Breast epithelium (tissue), 3 donors: ENCODE measurements at regions not wholly inside any gene's neighbourhood (a gene's known extent, or its start where the extent isn't known, plus 50 kb on each side); places are given as distances from the start of the nearest gene placed in this dataset.

Source experiments
- POLR2A ChIP-seq: fragments of 450-650 bp; IDR thresholded peaks from one replicate; pipeline ENCODE4 v1.6.1; 2016; ENCODE audit warnings: antibody characterized with exemption, mild to moderate bottlenecking, moderate library complexity
- POLR2AphosphoS5 ChIP-seq, 3 donors: sonication (generic); formaldehyde crosslinking; IDR thresholded peaks; one replicate each; pipeline ENCODE4 v1.6.1; 2017; ENCODE audit warnings: antibody characterized with exemption in 3 of 3
- TF ChIP-seq, protein P1 (sequence below), 3 donors: fragments of 450-650 bp; IDR thresholded peaks; one replicate each; pipeline ENCODE4 v1.5.1; 2016 to 2017; ENCODE audit warnings: antibody characterized with exemption in 3 of 3, mild to moderate bottlenecking in 3 of 3, moderate library complexity in 3 of 3

DNA sequence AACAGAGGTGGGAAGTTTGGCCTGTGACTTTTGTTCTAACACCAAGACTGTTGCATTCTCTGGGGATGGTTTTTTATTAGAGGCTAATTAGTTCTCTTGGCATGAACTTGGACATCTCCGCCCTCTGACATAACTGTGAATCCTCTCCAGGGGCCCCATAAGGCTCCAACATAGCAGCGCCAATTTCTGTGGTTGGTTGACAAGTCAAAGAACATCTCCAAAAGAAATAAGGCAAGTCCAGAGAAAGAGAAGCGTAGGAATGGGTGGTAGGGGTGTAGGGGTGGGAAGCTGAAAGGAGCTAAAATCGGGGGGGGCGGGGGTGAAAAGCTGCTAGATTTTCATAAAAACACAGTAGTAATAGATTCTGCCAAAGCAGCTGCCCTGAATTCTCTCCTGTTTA lies 81.0 kb upstream of the DAB2 start:
- TF ChIP-seq POLR2A, result no peak
- TF ChIP-seq POLR2AphosphoS5 (IDR thresholded peaks at IDR 0.05), result no peak
- TF ChIP-seq, protein P1, sequence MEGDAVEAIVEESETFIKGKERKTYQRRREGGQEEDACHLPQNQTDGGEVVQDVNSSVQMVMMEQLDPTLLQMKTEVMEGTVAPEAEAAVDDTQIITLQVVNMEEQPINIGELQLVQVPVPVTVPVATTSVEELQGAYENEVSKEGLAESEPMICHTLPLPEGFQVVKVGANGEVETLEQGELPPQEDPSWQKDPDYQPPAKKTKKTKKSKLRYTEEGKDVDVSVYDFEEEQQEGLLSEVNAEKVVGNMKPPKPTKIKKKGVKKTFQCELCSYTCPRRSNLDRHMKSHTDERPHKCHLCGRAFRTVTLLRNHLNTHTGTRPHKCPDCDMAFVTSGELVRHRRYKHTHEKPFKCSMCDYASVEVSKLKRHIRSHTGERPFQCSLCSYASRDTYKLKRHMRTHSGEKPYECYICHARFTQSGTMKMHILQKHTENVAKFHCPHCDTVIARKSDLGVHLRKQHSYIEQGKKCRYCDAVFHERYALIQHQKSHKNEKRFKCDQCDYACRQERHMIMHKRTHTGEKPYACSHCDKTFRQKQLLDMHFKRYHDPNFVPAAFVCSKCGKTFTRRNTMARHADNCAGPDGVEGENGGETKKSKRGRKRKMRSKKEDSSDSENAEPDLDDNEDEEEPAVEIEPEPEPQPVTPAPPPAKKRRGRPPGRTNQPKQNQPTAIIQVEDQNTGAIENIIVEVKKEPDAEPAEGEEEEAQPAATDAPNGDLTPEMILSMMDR (IDR thresholded peaks at IDR 0.05), result no peak
